Panc1 (cell line): ENCODE measurements at regions not wholly inside any gene's neighbourhood (a gene's known extent, or its start where the extent isn't known, plus 50 kb on each side); places are given as distances from the start of the nearest gene placed in this dataset.

ENCODE experiments used
- ATAC-seq: fragments of 200-7000 bp; cut with Tn5 transposase; 2 replicates; pipeline ENCODE4 v1.9.1; 2020; ENCODE audit warnings: mild to moderate bottlenecking, moderate library complexity
- BruUV-seq: library from RNA; stranded (reverse); fragments of 400-500 nt; replicated peaks from 2 replicates; lab custom pipeline; 2021; lab: Mats Ljungman, UMichigan
- CTCF ChIA-PET: fragments of 300-600 bp; sonication (Branson Sonifier 250); formaldehyde crosslinking; loops from one replicate; lab custom pipeline; 2022; ENCODE audit warnings: antibody characterized with exemption; lab: Charles Lee
- POLR2A ChIA-PET: fragments of 300-600 bp; sonication (Branson Sonifier 250); formaldehyde crosslinking; loops from one replicate; lab custom pipeline; 2022; ENCODE audit warnings: antibody characterized with exemption; lab: Charles Lee
- DNase-seq: peaks from one replicate; pipeline ENCODE4 v3.0.0-alpha.2; 2010; ENCODE audit warnings: low read depth, low spot score
- H3K27ac ChIP-seq: 2 replicates; pipeline ENCODE4 v1.5.1; 2011; ENCODE audit warnings: mild to moderate bottlenecking, low read length, inconsistent platforms
- H3K27me3 ChIP-seq: fragments of 200-500 bp; sonication (Bioruptor generic); 2 replicates; pipeline ENCODE4 v1.6.0; 2014; ENCODE audit warnings: low read length, inconsistent platforms; ENCODE audit not compliant: control insufficient read depth, insufficient read depth
- H3K36me3 ChIP-seq: fragments of 200-500 bp; sonication (Bioruptor generic); 2 replicates; pipeline ENCODE4 v1.5.1; 2014; ENCODE audit warnings: inconsistent platforms, mild to moderate bottlenecking, low read length, moderate library complexity; ENCODE audit not compliant: control insufficient read depth, insufficient read depth
- H3K4me1 ChIP-seq: 2 replicates; pipeline ENCODE4 v1.5.1; 2011; ENCODE audit warnings: inconsistent platforms, mild to moderate bottlenecking, low read length, moderate library complexity; ENCODE audit not compliant: control insufficient read depth, insufficient read depth
- H3K4me3 ChIP-seq, 2 experiments: 2 replicates each; pipeline ENCODE4 v1.5.1; 2011 to 2012; ENCODE audit warnings: low read depth in 2 of 2, low read length in 2 of 2, mild to moderate bottlenecking in 2 of 2, inconsistent platforms in 1 of 2, moderate library complexity in 1 of 2
- H3K9me3 ChIP-seq: fragments of 200-500 bp; sonication (Bioruptor generic); 2 replicates; pipeline ENCODE4 v1.5.1; 2014; ENCODE audit warnings: low read depth, mild to moderate bottlenecking, inconsistent platforms, low read length, moderate library complexity; ENCODE audit not compliant: control insufficient read depth, insufficient read depth
- POLR2AphosphoS5 ChIP-seq: IDR thresholded peaks from 2 replicates; pipeline ENCODE4 v1.6.1; 2012; ENCODE audit warnings: mild to moderate bottlenecking, low read depth, low read length, moderate library complexity
- SIN3A ChIP-seq: IDR thresholded peaks from 2 replicates; pipeline ENCODE4 v1.6.1; 2012; ENCODE audit warnings: low read depth, mild to moderate bottlenecking, low read length, moderate library complexity, borderline replicate concordance; ENCODE audit not compliant: insufficient read depth
- TCF7L2 ChIP-seq: IDR thresholded peaks from 2 replicates; pipeline ENCODE4 v1.6.1; 2011; ENCODE audit warnings: mild to moderate bottlenecking, low read depth, low read length, inconsistent platforms
- in situ Hi-C: cut with HindIII; loops from 2 replicates; pipeline ENCODE4 v1.10.0; 2016; ENCODE audit warnings: low sequenced_read_pairs, low pct_unique_long_range_greater_than_20kb
- intact Hi-C: fragments of 100-400 bp; cut with micrococcal nuclease; formaldehyde crosslinking; loops from one replicate; pipeline ENCODE4 v1.10.0; 2022; ENCODE audit not compliant: unreplicated experiment
- TF ChIP-seq, protein P1 (sequence below), 2 experiments: IDR thresholded peaks; 2 replicates each; pipeline ENCODE4 v1.6.1; 2011 to 2012; ENCODE audit warnings: low read depth in 2 of 2, control low read depth in 1 of 2, low read length in 1 of 2, mild to moderate bottlenecking in 1 of 2, moderate library complexity in 1 of 2; ENCODE audit not compliant: insufficient read depth in 1 of 2
- TF ChIP-seq, protein P2 (sequence below): fragments of 450-650 bp; IDR thresholded peaks from 2 replicates; pipeline ENCODE4 v1.5.1; 2017; ENCODE audit warnings: mild to moderate bottlenecking

DNA sequence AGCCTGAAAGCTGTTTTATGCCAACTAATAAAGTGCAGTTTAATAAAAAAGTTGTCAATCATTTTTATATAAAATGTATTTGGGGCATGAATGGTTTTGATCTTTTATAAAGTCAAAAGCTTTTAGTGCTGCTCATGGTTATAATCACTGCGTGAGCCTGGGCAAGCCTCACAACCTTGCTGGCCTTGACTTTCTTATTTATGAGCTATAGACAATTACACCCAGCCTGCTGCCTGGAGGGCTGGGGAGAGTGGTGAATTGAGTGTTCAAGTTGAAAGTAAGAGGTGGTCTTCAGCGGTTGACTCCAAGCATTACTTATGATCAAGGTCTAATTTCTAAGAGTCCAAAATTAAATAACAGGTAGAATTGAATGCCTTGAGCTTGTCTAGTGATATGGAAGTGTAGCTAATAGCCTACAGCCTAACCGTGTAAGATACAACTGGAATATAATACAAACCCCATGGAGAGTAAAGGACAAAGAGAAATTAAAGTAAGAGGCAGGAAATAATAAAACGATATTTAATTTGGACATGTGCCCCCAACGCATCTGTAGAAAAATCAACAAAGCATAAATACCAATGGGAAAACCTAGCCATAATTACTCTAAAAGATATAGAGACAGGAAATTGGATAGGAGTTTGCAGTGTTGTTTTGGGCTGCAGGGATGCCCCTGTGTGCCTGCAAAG lies 106.0 kb upstream of the CYP1B1 start:
- Histone ChIP-seq H3K9me3 (no peaks in the 10 kb centered on the region), H3K4me1 (no peaks in the 10 kb centered on the region), H3K27ac (no peak overlapping the region), H3K36me3 (no peaks in the 10 kb centered on the region), H3K27me3 (no peaks in the 10 kb centered on the region), H3K4me3 (no peak overlapping the region)
- POLR2A ChIA-PET, result no interaction called here
- intact Hi-C loops, result no loop called here
- DNase-seq (no peak), ATAC-seq (no peak)
- no peak for TF ChIP-seq POLR2AphosphoS5
- TF ChIP-seq SIN3A, result no peak
- TF ChIP-seq, protein P1, sequence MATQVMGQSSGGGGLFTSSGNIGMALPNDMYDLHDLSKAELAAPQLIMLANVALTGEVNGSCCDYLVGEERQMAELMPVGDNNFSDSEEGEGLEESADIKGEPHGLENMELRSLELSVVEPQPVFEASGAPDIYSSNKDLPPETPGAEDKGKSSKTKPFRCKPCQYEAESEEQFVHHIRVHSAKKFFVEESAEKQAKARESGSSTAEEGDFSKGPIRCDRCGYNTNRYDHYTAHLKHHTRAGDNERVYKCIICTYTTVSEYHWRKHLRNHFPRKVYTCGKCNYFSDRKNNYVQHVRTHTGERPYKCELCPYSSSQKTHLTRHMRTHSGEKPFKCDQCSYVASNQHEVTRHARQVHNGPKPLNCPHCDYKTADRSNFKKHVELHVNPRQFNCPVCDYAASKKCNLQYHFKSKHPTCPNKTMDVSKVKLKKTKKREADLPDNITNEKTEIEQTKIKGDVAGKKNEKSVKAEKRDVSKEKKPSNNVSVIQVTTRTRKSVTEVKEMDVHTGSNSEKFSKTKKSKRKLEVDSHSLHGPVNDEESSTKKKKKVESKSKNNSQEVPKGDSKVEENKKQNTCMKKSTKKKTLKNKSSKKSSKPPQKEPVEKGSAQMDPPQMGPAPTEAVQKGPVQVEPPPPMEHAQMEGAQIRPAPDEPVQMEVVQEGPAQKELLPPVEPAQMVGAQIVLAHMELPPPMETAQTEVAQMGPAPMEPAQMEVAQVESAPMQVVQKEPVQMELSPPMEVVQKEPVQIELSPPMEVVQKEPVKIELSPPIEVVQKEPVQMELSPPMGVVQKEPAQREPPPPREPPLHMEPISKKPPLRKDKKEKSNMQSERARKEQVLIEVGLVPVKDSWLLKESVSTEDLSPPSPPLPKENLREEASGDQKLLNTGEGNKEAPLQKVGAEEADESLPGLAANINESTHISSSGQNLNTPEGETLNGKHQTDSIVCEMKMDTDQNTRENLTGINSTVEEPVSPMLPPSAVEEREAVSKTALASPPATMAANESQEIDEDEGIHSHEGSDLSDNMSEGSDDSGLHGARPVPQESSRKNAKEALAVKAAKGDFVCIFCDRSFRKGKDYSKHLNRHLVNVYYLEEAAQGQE (IDR thresholded peaks at IDR 0.05; ENCODE audit: insufficient read depth in 1 of 2, low read depth in 2 of 2, low read length in 1 of 2), result no peak
- TF ChIP-seq, protein P2, sequence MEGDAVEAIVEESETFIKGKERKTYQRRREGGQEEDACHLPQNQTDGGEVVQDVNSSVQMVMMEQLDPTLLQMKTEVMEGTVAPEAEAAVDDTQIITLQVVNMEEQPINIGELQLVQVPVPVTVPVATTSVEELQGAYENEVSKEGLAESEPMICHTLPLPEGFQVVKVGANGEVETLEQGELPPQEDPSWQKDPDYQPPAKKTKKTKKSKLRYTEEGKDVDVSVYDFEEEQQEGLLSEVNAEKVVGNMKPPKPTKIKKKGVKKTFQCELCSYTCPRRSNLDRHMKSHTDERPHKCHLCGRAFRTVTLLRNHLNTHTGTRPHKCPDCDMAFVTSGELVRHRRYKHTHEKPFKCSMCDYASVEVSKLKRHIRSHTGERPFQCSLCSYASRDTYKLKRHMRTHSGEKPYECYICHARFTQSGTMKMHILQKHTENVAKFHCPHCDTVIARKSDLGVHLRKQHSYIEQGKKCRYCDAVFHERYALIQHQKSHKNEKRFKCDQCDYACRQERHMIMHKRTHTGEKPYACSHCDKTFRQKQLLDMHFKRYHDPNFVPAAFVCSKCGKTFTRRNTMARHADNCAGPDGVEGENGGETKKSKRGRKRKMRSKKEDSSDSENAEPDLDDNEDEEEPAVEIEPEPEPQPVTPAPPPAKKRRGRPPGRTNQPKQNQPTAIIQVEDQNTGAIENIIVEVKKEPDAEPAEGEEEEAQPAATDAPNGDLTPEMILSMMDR, result no peak
- TF ChIP-seq TCF7L2, result no peak
- in situ Hi-C loops, result no loop called here
- no TSS peak for BruUV-seq
- CTCF ChIA-PET, result no interaction called here

DNA sequence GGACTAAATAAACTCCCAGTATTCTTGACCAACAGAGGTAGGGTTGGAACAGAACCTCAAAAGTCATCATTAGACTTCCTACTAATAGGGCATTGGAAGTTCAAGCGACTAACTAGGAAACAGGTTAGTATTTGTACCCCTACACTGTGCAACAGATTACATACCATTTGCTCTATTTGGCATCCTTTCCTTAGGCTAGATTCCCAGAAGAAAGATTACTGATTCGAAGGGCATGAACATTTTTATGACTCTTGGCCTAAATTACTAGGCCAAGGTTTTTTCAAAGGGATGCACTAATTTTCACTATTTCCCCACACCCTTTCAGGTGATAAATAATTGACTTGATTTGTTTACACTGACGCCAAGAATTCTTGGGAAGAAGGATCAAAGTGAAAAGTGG lies 104.8 kb upstream of the CYP1B1 start:
- no peaks in the 10 kb centered on the region for H3K9me3 ChIP-seq
- ChIA-PET CTCF (no interaction called here), POLR2A (no interaction called here)

More for the DNA sequence above, 104.8 kb upstream of the CYP1B1 start:
- no peak for DNase-seq
- TF ChIP-seq, protein P2, result no peak
- TF ChIP-seq TCF7L2, result no peak
- TF ChIP-seq POLR2AphosphoS5, result no peak
- in situ Hi-C loops, result no loop called here
- no peaks in the 10 kb centered on the region for H3K36me3 ChIP-seq
- no peaks in the 10 kb centered on the region for H3K27me3 ChIP-seq
- no peak for ATAC-seq
- H3K27ac ChIP-seq, result no peak overlapping the region
- BruUV-seq, result no TSS peak
- no peak overlapping the region for H3K4me3 ChIP-seq
- intact Hi-C loops, result no loop called here
- H3K4me1 ChIP-seq, result no peaks in the 10 kb centered on the region
